Transverse colon (tissue), 4 donors: ENCODE measurements at regions not wholly inside any gene's neighbourhood (a gene's known extent, or its start where the extent isn't known, plus 50 kb on each side); places are given as distances from the start of the nearest gene placed in this dataset.

ENCODE experiments used
- DNase-seq: peaks from one replicate; pipeline ENCODE4 v3.0.0-alpha.2; 2019
- H3K27ac ChIP-seq, 4 donors: fragments of 200-600 bp; sonication (generic); 2 replicates each; pipeline ENCODE4 v1.5.1; 2016 to 2018; ENCODE audit warnings: inconsistent platforms in 4 of 4
- H3K27me3 ChIP-seq: fragments of 200-600 bp; sonication (generic); 2 replicates; pipeline ENCODE4 v1.5.1; 2017; ENCODE audit warnings: inconsistent platforms
- H3K36me3 ChIP-seq, 4 donors: fragments of 200-600 bp; sonication (generic); 2 replicates each; pipeline ENCODE4 v1.5.1; 2017 to 2019; ENCODE audit warnings: inconsistent platforms in 4 of 4
- H3K4me1 ChIP-seq, 4 donors: fragments of 200-600 bp; sonication (generic); 2 replicates each; pipeline ENCODE4 v1.5.1; 2017 to 2020; ENCODE audit warnings: inconsistent platforms in 4 of 4
- H3K4me3 ChIP-seq, 4 donors: fragments of 200-600 bp; sonication (generic); 1 replicate in 1 of 4; 2 replicates in 3 of 4; pipeline versions ENCODE4 v1.5.1 to v1.6.1; 2017 to 2019; ENCODE audit warnings: inconsistent platforms in 4 of 4
- H3K9me3 ChIP-seq, 2 donors: fragments of 200-600 bp; sonication (generic); 2 replicates each; pipeline ENCODE4 v1.5.1; 2017 to 2019; ENCODE audit warnings: inconsistent platforms in 2 of 2
- CTCF ChIP-seq, 5 experiments: fragments of 200-600 bp in 3 of 5; fragments of 450-650 bp in 2 of 5; sonication (generic) in 3 of 5; IDR thresholded peaks; 1 replicate in 2 of 5; 2 replicates in 3 of 5; pipeline ENCODE4 v1.5.1; 2016 to 2017; ENCODE audit warnings: antibody characterized with exemption in 5 of 5, inconsistent platforms in 3 of 5, mild to moderate bottlenecking in 2 of 5, moderate library complexity in 1 of 5
- EP300 ChIP-seq: sonication (generic); formaldehyde crosslinking; IDR thresholded peaks from one replicate; pipeline ENCODE4 v1.6.1; 2017; ENCODE audit warnings: antibody characterized with exemption, low read depth
- POLR2A ChIP-seq: fragments of 450-650 bp; IDR thresholded peaks from one replicate; pipeline ENCODE4 v1.6.1; 2016; ENCODE audit warnings: antibody characterized with exemption, mild to moderate bottlenecking, moderate library complexity
- POLR2AphosphoS5 ChIP-seq, 3 donors: sonication (generic); formaldehyde crosslinking; IDR thresholded peaks; one replicate each; pipeline ENCODE4 v1.6.1; 2016; ENCODE audit warnings: antibody characterized with exemption in 3 of 3
- WGBS, 2 donors: methylation state at CpG; one replicate each; pipeline ENCODE4 v1.1.5; 2018; ENCODE audit warnings: low coverage in 1 of 2; 5-methylcytosine and 5-hydroxymethylcytosine counted together
- in situ Hi-C, 4 donors: fragments of 200-750 bp; cut with MboI; loops; one replicate each; pipeline versions ENCODE4 v1.15.0 to v1.15.1; 2017; ENCODE audit warnings: low sequenced_read_pairs in 3 of 4, low pct_ligation_motif_present in 1 of 4, low pct_unique_long_range_greater_than_20kb in 1 of 4
- intact Hi-C: fragments of 100-400 bp; cut with DNase I; formaldehyde crosslinking; loops from one replicate; pipeline ENCODE4 v1.15.1; 2023; ENCODE audit warnings: low total_unique reads

GRCh38 chr9:26170190-26170589 lies 491.9 kb upstream of the TUSC1 start:
- Histone ChIP-seq H3K27me3 (no peaks in the 10 kb centered on the region), H3K9me3 (no peaks in the 10 kb centered on the region), H3K27ac (no peak overlapping the region), H3K36me3 (no peaks in the 10 kb centered on the region), H3K4me3 (no peak overlapping the region), H3K4me1 (no peaks in the 10 kb centered on the region)
- DNase-seq: no peak
- intact Hi-C loops (no loop called here), in situ Hi-C loops (no loop called here)
- WGBS, 2 donors: 36 to 46% methylated on average over 3 of the region's 3 CpGs
- TF ChIP-seq CTCF (IDR thresholded peaks at IDR 0.05) (no peak), POLR2AphosphoS5 (IDR thresholded peaks at IDR 0.05) (no peak), POLR2A (no peak), EP300 (no peak)

- H3K4me3 ChIP-seq: no peak overlapping the region
- no peaks in the 10 kb centered on the region for H3K27me3 ChIP-seq
- H3K4me1 ChIP-seq: no peaks in the 10 kb centered on the region
- intact Hi-C loops (no loop called here), in situ Hi-C loops (no loop called here)
- H3K27ac ChIP-seq: no peak overlapping the region
- no peaks in the 10 kb centered on the region for H3K36me3 ChIP-seq
- no peak for DNase-seq
- no peaks in the 10 kb centered on the region for H3K9me3 ChIP-seq
- TF ChIP-seq POLR2A: no peak
- TF ChIP-seq CTCF (IDR thresholded peaks at IDR 0.05): no peak
- no peak for TF ChIP-seq POLR2AphosphoS5 (IDR thresholded peaks at IDR 0.05)
- TF ChIP-seq EP300: no peak
Observed at GRCh38 chr9:26169708-26170107, 491.5 kb upstream of the TUSC1 start.

GRCh38 chr9:26166537-26166936 lies 488.3 kb upstream of the TUSC1 start:
- DNase-seq: no peak
- no peak overlapping the region for H3K27ac ChIP-seq
- intact Hi-C loops (no loop called here), in situ Hi-C loops (no loop called here)
- no peaks in the 10 kb centered on the region for H3K36me3 ChIP-seq
- H3K9me3 ChIP-seq: no peaks in the 10 kb centered on the region
- H3K4me3 ChIP-seq: no peak overlapping the region
- no peaks in the 10 kb centered on the region for H3K27me3 ChIP-seq
- no peak for TF ChIP-seq CTCF (IDR thresholded peaks at IDR 0.05)
- no peak for TF ChIP-seq EP300
- TF ChIP-seq POLR2A: no peak
- no peak for TF ChIP-seq POLR2AphosphoS5 (IDR thresholded peaks at IDR 0.05)
- no peaks in the 10 kb centered on the region for H3K4me1 ChIP-seq

GRCh38 chr9:26165426-26165825 lies 487.2 kb upstream of the TUSC1 start:
- Histone ChIP-seq H3K4me3 (no peak overlapping the region), H3K36me3 (no peaks in the 10 kb centered on the region), H3K27ac (no peak overlapping the region), H3K4me1 (no peaks in the 10 kb centered on the region), H3K27me3 (no peaks in the 10 kb centered on the region), H3K9me3 (no peaks in the 10 kb centered on the region)
- no peak for DNase-seq
- 72 to 91% methylated on average over 3 of the region's 3 CpGs for WGBS, 2 donors
- in situ Hi-C loops: no loop called here
- no peak for TF ChIP-seq POLR2AphosphoS5 (IDR thresholded peaks at IDR 0.05)
- intact Hi-C loops: no loop called here

- DNase-seq: no peak
- TF ChIP-seq POLR2AphosphoS5 (IDR thresholded peaks at IDR 0.05): no peak
- TF ChIP-seq EP300: no peak
- no peak for TF ChIP-seq POLR2A
- TF ChIP-seq CTCF (IDR thresholded peaks at IDR 0.05): no peak
- H3K27ac ChIP-seq: no peak overlapping the region
- intact Hi-C loops (no loop called here), in situ Hi-C loops (no loop called here)
- H3K36me3 ChIP-seq: no peaks in the 10 kb centered on the region
- H3K4me1 ChIP-seq: no peaks in the 10 kb centered on the region
- no peak overlapping the region for H3K4me3 ChIP-seq
- H3K27me3 ChIP-seq: no peaks in the 10 kb centered on the region
- no peaks in the 10 kb centered on the region for H3K9me3 ChIP-seq
Observed at GRCh38 chr9:26163931-26164330, 485.7 kb upstream of the TUSC1 start.
